Amygdala (tissue), 56 donors: ENCODE measurements at regions not wholly inside any gene's neighbourhood (a gene's known extent, or its start where the extent isn't known, plus 50 kb on each side); places are given as distances from the start of the nearest gene placed in this dataset.
A peak's percentile ranks its signal among the peaks of the same experiment; 100 is the strongest.
"Not testable (repeated sequence)": the region's sequence is repeated elsewhere in the genome, so short reads cannot be mapped to it uniquely, and the experiment has no call there.

Experiments used
- DNase-seq, 56 donors: peaks; one replicate each; lab custom pipeline; 2025; lab: John Stamatoyannopoulos, UW

DNA sequence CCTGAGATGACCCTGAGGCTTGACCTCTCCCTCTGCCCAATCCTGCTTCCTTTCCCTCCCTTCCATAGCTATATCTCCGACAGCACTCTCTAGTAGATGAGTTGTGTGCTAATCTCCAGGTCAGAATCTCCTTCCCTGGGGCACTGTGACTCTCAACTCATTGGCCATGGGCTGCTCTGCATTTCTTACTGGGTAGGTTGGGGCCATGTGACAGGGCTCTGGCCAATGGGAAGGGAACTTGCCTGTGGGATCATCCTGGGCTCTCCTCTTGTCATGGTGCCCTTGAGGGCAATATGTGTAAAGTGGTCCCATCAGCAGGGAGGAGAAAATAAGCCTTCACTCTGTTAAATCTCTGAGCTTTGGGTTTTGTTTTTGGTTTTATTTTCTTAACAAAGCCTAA, 80.1 kb upstream of the ANKRD1 start:
- no peak for DNase-seq

DNA sequence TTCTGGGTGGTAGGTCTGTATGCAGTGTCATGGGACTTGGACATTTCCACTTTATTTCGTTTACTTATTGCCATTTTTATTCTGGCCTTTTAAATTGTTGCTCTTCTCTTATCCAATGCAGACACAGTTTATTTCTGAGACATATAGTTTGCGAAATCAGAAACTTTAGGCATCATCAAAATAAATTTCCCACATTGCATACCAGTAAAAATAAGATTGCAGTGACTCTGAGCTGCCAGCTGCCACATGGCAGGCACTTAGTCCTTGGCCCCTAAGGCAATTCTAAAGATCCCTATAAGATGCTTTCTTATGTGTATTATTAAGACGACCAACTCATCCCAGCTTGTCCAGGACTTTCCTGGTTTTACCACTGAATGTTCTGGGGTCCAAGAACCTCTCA, 81.8 kb upstream of the ANKRD1 start:
- no peak for DNase-seq

DNA sequence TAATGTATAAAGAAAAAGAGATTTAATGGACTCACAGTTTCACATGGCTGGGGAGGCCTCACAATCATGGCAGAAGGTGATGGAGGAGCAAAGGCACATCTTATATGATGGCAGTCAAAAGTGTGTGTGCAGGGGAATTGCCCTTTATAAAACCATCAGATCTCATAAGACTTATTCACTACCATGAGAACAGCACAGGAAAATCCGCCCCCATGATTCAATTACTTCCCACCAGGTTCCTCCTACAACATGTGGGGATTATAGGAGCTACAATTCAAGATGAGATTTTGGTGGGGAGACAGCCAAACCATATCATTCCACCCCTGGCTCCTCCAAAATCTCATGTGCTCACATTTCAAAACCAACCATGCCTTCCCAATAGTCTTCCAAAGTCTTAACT, 82.5 kb upstream of the ANKRD1 start:
- not testable (repeated sequence) for DNase-seq

DNA sequence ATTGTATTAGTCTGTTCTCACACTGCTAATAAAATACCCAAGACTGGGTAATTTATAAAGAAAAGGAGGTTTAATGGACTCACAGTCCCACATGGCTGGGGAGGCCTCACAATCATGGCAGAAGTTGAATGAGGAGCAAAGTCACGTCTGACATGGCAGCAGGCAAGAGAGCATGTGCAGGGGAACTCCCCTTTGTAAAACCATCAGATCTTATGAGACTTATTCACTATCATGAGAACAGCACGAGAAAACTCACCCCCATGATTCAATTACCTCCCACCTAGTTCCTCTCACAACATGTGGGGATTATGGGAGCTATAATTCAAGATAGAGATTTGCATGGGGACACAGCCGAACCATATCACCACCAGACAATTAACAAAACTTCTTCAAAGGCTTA, 84.4 kb upstream of the ANKRD1 start:
- DNase-seq = not testable (repeated sequence)

DNA sequence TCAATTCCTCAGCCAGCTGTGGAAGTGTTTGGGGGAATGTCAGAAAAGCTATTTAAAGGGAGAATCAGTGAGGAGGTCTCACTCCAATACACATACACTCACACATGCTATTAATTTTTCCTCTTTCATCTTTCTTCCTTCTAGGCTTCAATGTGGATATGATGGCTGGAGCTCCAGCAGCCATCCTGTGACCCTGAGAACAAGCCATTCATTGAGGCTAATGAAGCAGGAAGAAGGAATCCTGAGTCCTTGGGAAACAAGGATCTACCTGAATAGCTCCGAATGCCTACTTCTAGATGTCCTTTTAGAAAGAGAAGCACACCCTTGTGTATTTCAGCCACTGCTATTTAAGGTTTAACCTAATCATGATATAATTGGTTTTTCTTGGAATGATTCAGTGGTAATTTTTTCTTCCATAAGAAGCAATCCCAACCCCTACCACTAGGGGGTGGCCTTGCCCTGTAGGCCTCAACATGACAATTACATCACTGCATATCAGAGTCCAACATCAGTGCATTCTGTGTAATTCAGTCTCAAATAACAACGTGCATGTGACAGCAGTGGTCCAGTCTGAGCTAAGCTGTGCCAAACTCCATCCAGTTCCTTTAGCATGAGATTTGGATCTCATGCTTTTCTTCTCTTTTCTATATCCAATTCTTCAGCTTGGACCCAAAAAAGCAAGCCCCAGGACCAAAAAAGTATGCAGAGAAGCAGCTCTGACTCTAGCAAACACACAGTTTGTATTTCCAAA, 85.3 kb upstream of the ANKRD1 start:
- peak in 49 of 56 donors; percentile 2 to 86 (median 42) for DNase-seq

DNA sequence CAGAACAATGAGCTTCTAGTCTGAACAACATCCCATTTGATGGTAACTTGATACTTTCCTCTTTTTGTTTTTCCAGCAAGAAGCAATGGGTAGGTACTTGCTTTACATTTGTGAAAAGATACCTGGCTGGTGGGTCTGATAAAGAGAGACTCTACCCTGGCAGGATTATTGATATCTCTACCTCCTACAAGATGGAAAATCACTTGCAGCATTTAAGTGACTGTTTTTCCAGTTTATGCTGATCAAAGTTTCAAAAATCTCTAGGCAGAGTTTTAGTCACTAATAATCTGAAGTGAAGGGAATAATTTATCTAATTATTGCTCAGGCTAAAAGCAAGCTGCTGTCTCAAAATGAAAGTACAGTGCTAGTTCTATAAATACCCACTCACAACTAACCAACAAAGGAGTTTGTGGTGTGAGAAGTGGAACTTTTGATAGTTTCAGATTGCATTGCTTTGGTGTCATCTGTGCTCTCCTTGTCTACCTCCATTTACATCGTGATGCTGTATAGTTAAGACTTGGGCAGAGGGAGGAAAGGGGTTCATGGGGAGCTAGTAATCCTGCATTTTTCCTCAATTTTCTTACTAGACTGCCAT, 86.0 kb upstream of the ANKRD1 start:
- no peak for DNase-seq

DNA sequence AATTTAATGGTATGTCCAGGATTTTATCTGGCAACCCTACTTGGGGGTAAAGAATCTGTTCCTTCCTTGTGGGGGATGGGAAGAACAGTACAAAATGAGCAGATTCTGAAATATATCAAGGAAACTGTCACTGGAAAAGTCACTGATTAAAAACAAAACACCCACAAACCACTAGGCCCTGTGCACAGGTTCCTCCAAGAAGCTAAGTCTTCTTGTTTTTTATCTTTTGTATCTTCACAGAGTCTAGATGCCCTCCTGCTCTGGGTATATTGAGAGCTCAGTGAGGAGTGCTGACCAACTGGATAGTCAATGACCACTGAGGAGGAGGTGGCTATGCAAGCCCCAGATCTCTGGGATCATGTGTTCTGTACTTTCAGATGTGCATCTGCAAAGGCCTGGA, 86.8 kb upstream of the ANKRD1 start:
- no peak for DNase-seq

DNA sequence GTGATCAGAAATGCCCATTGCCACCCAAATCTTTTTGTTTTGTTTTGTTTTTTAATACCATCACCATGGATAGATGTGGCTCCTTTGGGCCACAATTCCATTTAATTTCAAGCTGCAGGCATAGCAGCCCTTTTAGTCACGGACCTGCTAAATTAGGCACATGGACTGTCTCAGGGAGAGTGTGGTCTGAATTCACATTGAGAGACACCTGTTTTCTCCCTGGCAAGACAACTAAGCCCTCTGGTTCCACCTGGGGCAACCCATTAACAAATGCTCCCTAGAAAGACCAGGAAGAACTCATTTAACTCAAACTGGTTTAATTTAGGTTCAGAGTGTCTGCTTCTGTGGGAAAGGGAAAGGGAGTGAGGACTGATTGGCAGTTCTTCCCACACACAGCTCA, 88.2 kb upstream of the ANKRD1 start:
- DNase-seq = no peak

DNA sequence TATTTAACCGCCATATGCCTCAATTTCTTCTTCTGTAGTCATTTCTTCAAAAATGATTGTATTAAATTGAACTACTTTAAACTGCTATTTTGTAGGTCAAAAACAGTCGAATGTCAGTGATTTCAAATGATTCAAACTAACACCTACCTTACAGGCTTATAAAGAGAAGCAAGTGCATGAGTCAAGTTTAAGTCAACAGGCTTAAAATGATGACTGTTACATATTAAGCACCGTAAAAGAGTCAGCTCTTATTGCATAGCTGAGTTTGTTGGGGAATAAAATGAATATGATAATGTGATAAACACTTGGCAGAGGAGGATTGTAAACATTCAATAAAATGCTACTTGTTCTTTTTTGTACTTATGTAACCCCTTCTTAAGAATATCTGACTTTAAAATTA, 90.1 kb upstream of the ANKRD1 start:
- DNase-seq = no peak

DNA sequence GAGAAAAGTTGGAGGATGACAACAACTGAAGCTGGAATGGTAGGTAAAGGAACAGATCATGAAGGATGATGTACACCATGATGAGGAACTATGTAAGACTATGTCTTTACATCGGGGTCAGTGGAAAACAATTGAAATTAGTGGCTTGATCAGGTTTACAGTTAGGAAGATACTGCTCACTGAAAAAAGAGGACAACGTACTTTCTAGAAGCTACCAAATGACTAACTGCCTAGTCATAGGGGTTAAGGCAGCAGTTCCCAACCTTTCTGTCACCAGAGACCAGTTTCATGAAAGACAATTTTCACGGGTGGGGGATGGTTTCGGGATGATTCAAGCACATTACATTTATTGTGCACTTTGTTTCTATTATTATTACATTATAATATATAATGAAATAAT, 91.6 kb upstream of the ANKRD1 start:
- DNase-seq = no peak

DNA sequence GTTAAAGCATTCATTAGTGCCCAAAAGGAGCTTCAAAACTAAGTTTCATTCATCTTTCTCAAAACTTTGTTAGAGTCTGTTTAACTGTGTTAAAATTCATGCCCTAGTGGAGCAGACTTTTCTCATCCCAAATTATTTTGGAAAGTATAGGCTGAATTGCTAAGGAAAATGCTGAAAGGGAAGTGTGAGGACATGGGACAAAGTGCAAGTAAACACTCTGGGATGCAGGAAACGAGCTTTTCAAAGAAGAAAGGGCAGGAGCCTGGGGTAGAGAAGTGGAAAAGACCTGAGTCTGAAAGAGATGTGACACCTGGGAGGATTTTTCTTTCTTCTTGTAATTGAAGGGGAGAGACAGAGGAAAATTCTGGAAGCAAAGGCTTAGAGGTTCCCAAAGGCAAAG, 93.1 kb upstream of the ANKRD1 start:
- DNase-seq = no peak

DNA sequence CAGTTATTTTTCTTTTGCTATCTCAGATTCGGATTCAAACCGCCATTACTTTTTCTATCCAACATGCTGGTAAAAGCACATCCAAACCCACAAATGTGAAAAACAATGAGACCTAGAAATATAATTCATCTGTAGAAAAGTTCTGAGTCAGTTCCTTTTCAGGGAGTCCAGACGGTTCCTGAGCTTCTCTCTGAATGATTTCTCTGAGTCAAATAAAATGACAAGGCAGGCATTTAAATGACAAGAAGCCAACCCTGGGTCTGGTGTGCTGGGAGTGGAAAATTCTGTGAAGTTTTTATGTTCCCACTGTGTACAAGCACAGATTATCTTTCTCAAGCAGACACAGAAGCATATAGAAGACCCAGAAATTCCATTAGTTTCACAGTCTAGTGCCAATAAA, 96.3 kb upstream of the ANKRD1 start:
- no peak for DNase-seq

DNA sequence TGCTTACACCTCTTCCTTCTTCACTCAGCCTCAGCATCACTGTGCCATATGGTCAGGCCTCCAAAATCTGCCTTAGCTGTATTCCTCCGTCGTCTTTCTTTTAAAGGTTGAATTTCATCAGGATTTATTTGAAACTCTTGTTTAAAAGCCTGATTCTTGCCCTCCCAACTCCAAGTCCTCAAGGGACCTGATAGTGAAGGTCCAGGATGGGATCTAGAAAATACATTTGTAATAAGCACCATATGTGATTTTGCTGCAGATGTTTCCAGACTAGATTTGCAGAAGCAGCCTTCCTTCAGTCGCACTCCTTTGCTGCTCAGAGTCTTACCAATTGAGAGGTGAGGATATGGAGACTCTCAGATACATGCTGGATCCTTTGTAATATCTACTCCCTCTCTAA, 101.0 kb upstream of the ANKRD1 start:
- no peak for DNase-seq

DNA sequence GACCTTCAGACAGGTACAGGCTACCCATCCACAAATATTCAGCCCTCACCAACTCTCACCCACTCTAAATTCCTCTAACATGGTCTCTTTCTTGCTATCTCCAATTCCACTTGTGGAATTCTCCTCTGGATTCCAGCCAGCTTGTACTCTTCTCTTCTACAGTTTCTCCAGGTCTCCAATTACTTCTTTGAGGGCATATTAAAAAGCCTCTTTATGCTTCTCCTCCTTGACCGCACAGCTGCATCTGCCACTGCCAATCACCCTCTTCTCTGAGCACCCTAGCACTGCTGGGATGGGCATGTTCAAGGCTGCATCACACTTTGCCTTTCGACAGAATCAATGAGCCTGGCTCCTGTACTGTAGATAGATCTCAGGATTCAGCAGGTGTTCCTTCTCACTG, 101.5 kb upstream of the ANKRD1 start:
- DNase-seq = no peak

DNA sequence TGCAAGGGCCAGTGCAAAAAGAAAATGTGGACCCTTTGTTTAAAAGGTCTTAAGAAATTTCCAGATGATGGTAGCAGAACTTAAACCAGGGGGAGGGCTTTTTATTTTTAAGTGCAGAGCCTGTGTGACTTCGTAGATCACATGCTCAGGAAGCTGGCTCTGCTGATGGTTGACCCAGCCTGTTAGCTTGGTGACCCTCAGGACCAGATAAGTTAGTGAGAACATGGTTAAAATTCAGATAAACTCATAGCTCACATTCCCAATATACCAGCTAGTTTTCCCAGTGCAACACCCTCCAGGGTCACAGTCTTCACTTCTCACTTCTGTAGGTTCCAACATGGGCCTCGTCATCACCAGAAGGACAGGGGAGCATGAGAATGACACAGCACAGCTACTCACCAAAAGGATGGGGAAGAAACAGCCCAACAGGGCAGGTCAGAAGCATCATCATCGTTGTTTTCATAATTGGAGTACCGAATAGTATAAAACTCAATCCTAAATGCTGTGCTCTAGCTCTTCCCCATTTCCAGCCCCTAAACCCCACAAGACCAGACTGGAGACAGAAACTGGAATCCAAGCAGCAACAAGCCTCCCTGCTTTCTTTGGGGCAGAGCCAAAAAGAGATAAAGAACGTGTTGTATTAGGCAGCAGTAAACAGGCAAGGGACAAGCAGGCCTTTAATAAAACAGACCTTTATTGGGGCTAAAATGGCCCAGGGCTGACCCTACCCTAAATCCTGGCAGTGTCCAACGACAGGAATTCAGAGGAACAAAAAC, 102.2 kb upstream of the ANKRD1 start:
- DNase-seq = peak in 50 of 56 donors; percentile 12 to 82 (median 55)

DNA sequence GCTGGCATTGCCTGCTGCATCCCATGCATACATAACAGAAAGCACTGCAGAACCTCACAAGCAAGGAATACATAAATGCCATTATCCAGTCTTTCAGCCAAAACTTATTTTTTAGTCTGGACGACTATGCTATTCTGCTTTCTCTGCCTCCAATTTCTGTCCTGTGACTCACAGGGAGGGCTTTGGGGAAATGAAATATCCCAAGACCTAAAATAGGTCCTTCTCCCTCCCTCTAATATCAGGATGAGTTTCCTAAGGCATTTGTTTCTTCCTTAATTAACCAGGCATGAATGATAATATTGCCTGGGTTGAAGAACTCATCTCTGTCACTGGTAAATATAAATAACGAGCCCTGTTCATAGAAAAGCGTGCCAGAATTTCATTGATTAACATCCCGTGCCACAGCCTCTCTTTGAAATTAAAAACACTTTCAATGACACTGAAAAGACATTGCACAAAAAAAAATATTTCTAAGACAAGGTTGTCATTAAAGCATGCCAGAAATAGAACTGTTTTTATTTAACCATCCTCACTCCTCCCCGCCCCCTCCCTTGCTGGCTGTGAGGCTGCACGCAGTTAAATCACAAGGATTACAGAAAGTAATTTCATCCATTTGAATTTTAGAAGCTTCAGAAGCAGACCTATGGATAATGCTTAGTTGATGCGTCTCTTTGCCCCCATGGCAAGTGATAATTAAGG, 103.0 kb upstream of the ANKRD1 start:
- DNase-seq = peak in 10 of 56 donors; percentile 3 to 33 (median 10)

DNA sequence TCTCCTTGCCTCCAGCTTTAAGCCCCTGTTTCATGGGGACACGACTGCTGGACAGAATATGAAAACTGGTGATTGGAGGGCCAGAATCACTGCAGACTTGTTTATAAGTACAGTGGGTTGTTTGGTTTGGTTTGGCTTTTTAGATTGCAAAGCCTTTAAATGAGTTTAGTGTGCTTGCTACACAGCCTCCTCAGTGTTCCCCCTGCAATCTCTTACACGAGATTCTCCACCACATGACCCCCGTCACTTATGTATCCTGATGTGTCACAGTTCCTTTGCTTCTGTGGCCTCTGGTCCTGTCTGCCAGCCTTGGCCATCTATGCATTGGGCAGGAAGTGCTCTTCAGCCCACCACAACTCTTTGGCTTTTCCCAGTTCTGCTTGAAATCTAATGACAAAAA, 103.7 kb upstream of the ANKRD1 start:
- no peak for DNase-seq

DNA sequence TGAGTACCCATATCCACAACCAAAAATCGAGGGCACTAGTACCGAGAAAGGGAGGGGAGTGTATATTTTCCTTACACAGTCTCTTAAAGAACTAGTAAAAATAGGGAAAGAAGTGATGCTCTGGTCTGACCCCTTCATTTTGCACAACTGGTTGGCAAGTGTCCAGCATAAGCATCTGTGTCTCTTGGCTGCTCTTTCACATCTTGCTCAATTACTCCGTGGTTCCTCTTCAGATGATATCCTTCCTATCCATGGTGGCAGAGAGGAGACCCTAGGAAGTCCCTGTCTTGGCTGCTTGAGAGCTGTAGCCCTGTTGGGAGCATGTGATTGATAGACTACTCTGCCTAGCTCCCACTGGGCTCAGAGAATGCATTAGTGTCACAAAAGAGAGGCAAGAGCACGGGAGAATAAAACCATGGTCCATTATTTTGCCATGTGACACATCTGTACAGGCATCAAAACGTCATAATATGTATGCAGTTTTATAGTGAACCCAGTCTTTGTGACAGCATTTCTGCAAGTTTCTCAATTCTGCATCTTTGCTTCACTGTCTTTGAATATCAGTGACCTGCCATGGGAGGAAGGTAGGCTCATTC, 111.8 kb upstream of the ANKRD1 start:
- DNase-seq = no peak

DNA sequence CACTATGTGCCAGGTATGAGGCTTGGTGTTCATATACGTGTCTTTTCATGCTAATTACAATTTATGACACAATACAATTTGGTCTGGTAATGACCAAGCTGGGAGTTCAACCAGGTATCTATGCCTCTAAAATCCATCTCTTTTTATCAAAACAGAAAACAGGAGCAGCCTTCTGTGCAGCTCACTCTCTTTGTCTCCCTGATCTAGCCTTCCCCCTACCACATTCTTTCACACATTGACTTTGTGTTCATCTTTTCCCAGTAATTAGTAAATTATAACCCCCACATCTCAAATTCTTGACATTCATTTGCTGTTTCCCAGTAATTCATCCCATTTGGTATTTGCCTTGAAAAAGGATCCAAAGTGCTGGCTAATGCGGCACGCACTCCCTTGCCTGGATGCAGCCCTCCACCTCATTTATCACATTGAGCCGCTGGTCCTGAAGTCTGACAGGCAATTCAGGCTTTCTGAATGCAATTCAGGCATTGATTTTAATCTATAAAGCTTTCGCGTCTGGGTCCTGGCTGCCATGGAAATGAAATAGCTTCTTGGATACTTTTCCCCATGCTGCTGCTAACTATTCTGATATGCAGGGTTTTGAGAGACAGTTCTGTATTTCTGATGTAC, 112.5 kb upstream of the ANKRD1 start:
- no peak for DNase-seq

DNA sequence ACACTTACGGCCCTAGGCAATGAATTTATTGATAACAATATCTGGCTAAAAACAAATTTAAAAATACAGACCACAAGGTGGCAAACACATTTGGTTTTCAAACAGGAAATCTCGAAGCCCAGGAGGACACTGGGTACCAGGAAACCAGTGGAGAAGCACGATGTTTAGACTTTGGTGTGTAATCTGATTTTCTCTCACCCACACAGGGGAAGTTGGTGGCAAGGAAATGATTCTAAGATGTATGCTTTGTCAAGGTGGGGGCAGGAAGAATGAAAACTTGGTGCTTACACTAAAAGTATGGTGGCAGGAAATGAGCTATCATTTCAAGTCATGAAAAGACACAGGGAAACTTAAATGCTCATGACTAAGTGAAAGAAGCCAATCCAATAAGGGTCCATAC, 113.2 kb upstream of the ANKRD1 start:
- DNase-seq = no peak
